Left colon (tissue), 2 donors: ENCODE measurements at regions not wholly inside any gene's neighbourhood (a gene's known extent, or its start where the extent isn't known, plus 50 kb on each side); places are given as distances from the start of the nearest gene placed in this dataset.
"Not testable (repeated sequence)": the region's sequence is repeated elsewhere in the genome, so short reads cannot be mapped to it uniquely, and the experiment has no call there.

Experiments
- ATAC-seq: fragments of 200-7000 bp; cut with Tn5 transposase; one replicate; pipeline ENCODE4 v1.9.1; 2020; ENCODE audit warnings: mild to moderate bottlenecking, moderate library complexity
- DNase-seq, 2 donors: peaks; one replicate each; pipeline ENCODE4 v3.0.0-alpha.2; 2020
- intact Hi-C, 2 donors: fragments of 100-400 bp; cut with DNase I in 1 of 2; cut with micrococcal nuclease in 1 of 2; formaldehyde crosslinking; loops; one replicate each; pipeline versions ENCODE4 v1.11.2 to v1.14.0; 2022; cut with DNase I, micrococcal nuclease
- donor health status: DM: no; HTN: no; CAD: no.
- donor health status: DM: yes; HTN: yes; CAD: no.

DNA sequence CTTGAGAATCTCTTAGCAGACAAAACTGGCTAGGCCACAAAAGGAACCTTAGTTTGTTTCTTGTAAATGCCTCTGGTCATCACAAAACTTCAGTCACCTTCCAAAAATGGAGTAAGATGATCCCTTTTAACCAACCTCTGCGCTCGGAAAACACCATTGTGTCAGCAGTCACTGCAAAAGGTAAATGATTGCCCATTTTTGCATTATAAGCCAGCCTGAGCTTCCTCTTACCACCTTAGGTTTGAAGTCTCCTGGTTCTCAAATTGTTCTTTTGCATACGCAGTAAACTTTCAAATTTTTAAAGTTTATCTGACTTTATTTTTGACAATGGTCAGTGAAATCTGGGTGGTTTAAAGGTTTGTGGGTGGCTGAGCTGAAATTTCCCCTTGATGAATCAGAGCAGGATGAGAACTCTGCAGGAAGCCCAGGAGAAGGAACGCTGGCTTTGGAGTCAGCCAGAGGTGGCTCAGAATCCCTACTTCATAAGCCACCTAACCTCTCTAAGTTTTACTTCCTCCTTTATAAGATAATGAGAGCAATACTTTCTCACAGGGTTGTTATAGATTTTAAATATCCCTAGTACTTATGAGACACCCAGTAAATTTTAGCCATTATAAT is 131.4 kb downstream of the MED10 start:
- intact Hi-C loops = no loop called here
- no peak for DNase-seq
- ATAC-seq = no peak

DNA sequence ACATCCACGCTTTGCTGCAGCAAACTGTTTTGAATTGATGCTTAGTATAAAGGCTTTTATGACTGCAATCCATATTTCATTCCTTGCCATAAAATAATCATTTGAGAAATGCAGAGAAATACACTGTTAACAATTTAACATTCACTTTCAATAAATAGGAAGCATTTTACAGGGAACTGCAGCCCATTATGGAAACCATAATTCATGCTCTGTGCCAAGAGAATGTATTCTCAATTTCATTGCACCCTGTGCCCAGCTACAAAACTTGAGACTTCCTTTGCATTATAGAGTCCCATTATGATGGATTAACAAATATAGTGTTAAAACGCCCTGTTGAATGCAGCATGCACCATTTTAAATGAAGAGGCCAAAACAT is 134.0 kb downstream of the MED10 start:
- intact Hi-C loops = no loop called here
- no peak for DNase-seq
- no peak for ATAC-seq

DNA sequence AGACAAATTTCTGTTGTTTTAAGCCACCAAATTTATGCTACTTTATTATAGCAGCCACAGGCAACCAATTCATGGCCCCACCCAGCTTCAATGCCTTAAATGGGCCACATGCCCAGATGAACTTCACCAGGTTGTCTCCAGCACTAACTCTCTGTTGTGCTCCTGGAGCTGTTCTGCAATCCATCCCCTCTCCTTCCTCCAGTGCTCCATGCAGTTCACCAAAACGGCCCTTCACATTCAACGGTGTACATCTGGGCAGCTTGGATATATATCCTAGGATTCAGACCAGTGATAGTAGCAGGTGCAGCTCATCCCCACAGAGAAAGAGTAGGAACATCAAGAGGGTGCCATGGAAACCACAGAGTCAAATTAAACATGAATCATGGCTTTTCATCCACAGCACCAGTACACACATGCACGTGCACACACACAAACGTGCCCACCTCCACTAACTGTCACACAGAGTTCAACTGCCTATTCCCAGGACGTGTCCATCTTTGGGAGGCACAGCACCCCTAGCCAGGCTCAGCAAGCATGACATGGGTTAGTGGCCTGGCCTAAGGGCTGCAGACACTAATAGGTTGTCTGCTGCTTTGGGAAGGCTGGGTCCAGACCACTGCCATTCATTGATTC is 134.5 kb downstream of the MED10 start:
- ATAC-seq = no peak
- DNase-seq = no peak
- intact Hi-C loops = no loop called here

DNA sequence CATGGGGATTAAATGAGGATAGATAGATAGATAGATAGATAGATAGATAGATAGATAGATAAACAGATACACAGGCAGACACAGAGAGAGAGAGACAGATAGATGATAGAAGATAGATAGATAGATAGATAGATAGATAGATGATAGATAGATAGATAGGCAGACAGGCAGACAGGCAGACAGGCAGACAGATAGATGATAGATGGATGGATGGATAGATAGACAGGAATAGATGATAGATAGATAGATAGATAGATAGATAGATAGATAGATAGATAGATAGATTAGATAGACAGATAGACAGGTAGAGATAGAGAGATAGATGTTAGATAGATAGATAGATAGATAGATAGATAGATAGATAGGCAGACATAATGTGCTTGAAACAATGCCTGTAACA is 137.3 kb downstream of the MED10 start:
- ATAC-seq, intact Hi-C loops, DNase-seq: not testable (repeated sequence)

DNA sequence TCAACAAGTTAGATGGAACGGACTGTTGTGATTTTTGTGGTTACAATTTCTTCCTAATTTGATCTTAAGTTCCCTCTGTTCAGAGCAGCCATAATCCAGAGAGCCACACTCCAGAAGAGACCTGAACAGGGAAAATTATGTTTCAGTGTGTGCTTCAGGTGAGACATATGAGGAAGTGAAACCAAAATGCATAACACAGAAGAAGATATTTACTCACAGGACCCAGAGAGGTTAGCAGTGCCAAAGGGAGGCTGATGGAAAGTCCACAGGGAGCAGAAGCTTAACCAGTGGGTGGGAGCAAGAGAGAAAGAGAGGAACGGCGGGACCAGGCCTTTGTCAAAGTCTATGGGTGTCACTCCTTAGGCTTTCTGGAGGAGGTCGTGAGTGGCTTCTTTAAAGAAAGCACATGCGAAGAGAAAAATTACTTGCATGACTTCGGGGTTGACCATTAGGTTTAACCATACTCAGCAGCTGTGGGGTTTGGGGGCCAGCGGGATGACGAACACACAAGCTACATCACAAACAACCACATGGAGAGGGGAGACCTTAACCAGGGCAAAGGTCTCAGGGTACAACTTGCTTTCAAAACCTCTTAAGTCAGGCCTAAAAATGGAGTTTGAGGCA is 141.4 kb downstream of the MED10 start:
- intact Hi-C loops = no loop called here
- ATAC-seq (no peak), DNase-seq (no peak)

DNA sequence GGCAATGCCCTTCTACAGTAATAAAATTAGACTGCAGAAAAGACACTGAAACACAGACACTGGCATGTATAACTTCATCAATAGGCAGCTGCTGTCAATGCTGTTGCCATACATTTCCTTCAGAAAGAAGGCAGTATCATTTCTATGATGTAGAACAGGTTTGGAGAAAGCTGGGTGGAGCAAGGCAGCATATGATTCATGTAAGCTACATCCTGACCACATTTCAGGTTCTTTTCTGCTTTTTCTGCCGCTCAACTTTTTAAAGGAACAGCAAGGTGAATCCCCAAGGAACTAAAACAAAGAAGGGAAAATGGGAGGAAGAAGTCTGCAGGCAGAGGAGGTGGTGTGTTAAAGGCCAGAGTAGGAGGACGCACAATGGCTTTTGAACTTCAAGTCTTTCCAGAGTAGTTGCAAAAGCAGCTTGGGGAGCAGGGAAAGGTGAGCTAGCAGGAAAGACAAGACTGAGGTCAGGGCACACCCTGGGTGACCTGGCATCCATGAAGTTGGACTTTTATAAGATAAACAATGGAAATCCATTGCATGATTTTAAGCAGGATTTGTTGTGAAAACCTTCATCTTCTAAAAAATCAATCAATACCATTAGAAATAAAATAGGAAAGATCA is 142.1 kb downstream of the MED10 start:
- no peak for ATAC-seq
- intact Hi-C loops = no loop called here
- DNase-seq = no peak

- intact Hi-C loops = no loop called here
- no peak for ATAC-seq
- no peak for DNase-seq
These were observed 142.6 kb downstream of the MED10 start for GRCh38 chr5:6235726-6236125.

- no peak for ATAC-seq
- no peak for DNase-seq
- intact Hi-C loops = no loop called here
These were observed 149.8 kb downstream of the MED10 start for GRCh38 chr5:6228257-6229250.

DNA sequence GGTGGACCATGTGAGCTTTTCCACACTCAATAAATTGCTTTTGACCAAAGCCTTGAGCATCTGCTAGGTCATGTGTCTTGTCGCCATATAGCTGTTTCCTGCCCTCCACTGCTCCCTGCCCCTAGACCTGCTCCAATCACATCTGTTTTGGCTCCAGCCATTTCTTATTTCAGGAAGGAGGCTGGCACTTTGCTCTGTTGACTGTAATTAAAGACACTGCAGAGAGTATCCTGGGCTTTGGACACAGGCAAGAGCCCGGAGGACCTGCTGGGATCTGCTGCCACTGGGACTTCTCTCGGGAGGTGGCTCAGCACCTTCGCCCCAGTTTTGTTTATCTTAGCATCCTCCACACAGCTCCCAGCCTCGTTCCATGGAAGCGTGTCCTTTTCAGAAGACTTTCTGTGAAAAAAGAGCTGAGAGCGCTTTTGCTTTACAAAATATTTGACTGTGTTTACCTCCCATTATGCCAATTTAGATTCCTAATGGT is 153.2 kb downstream of the MED10 start:
- ATAC-seq = no peak
- no peak for DNase-seq
- intact Hi-C loops = no loop called here

GRCh38 chr5:6224406-6224805 is 153.9 kb downstream of the MED10 start:
- intact Hi-C loops = no loop called here
- no peak for ATAC-seq
- DNase-seq = no peak

DNA sequence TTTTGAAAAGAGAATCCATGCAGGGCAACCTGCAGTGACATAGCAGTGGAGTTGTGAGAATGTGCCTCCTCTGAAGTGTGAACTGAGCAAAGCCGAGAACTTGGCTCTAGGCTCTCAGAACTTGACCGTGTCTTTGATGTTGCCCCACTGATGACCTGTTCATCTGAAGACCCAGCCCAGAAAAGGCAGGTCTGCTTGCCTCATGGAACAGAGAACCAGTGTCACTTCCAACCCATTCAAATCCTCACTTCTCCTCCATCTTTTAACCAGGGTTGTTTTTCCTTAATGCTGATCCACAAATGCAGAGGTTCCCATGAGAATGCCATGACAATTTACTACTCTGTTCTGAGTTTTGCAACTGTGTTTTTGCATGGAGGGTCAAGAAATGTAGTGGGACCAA is 155.4 kb downstream of the MED10 start:
- DNase-seq (no peak), ATAC-seq (no peak)
- intact Hi-C loops = no loop called here

DNA sequence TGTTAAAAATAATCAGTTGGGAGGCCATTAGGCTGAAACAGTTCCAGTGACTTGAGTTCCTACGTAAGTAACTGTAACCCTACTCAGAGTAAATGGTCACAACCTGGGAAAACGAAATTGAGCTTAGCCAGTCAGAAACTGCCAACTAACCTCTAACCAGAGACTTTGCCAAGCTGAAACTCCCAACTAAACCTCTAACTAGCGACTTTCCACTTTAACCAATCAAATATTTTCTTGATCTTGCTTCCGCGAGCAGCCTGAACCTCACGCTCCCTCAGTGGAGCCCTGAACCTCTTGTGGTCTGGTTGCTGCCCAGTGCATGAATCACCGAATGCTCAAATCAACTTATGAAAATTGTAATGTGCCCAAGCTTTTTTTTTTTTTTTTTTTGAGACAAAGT is 156.2 kb downstream of the MED10 start:
- ATAC-seq = no peak
- intact Hi-C loops = no loop called here
- DNase-seq = no peak

- DNase-seq (no peak), ATAC-seq (no peak)
- intact Hi-C loops = no loop called here
These were observed 157.2 kb downstream of the MED10 start for GRCh38 chr5:6221141-6221626.

GRCh38 chr5:6220346-6221088 is 157.8 kb downstream of the MED10 start:
- ATAC-seq (no peak), DNase-seq (no peak)
- intact Hi-C loops = no loop called here

DNA sequence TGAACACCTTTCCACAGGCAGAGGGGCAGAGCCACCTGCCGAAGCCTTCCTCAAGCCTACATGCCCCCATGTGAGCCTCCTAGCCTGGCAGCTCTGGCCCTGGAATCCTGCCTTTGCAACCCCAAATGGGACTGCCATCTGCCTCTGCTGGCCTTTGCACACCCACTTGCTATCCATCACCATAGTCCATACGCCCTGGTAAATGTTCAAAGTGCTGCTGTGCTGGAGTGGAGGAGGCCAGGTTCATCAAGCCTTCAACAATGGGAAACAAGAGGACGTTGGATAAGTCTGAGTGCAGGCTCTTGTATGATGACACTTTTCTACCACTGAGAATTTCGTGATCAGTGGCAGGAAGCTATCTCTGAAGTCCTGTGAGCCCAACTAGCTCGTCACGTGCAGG is 159.8 kb downstream of the MED10 start:
- intact Hi-C loops = no loop called here
- DNase-seq (no peak), ATAC-seq (no peak)

DNA sequence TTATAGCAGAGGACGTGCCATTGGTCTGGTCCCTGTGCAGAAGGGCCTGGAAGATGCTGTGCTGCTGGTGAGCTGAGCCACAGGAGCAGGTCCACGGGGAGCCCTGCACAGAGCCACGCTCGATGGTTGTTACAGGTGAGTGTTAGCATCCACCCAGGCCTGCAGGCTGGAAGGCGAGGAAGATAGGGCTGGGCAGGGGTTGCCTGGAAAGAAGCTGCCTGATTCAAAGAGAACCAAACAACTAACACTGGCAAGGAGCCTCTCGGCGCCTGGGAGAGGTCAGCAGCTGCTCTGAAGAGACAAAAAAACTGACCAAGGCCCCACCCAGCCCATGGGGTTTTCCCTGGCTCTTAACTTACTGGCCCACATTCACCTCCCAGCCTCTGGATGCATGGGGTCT is 160.2 kb downstream of the MED10 start:
- ATAC-seq = no peak
- DNase-seq = no peak
- intact Hi-C loops = no loop called here

DNA sequence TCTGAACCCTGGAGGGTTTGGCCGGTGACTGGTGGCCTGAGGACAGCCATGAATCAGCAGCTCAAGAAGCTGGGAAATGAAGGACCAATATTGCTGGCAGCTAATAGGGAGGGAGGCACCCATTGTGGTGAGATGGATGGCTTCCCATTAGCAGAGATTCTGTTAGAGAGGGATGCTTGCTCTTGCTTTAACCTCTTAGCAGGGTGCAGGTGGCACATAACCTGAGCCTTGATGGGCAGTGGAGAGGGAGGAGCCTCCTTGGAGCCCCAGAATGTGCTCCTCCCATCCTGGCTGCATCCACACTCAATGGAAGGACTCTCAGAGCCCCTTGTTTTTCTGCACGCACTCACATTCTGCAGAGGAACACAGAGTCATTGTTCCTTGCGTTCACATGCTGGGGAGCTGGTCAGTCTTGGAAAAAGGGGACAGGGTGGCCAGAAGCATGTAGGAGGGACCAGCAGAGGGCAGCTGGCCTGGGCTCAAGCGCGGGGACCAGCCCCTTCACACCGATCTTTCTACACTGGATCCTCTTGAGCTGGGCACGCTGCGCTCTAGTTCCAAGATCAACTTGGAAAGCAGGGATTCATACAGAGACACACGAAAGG is 161.8 kb downstream of the MED10 start:
- DNase-seq (no peak), ATAC-seq (no peak)
- intact Hi-C loops = no loop called here

- ATAC-seq = no peak
- intact Hi-C loops = no loop called here
- no peak for DNase-seq
These were observed 162.5 kb downstream of the MED10 start for GRCh38 chr5:6215891-6216290.
